WTC11 (cell line): ENCODE measurements at regions not wholly inside any gene's neighbourhood (a gene's known extent, or its start where the extent isn't known, plus 50 kb on each side); places are given as distances from the start of the nearest gene placed in this dataset.

Experiments
- CTCF ChIP-seq: fragments of 200-600 bp; IDR thresholded peaks from 2 replicates; pipeline ENCODE4 v1.8.0; 2022; ENCODE audit warnings: antibody characterized with exemption
- IRF1 ChIP-seq: sonication (generic); formaldehyde crosslinking; IDR thresholded peaks from 2 replicates; pipeline ENCODE4 v1.8.0; 2023; ENCODE audit warnings: missing genetic modification reagents
- USF1 ChIP-seq: sonication (generic); formaldehyde crosslinking; IDR thresholded peaks from 2 replicates; pipeline ENCODE4 v1.8.0; 2022; ENCODE audit warnings: mild to moderate bottlenecking, missing genetic modification reagents
- ZNF425 ChIP-seq: fragments of 250-450 bp; sonication (Bioruptor Pico); conservative IDR thresholded peaks from 2 replicates; pipeline ENCODE4 v1.9.0; 2021; ENCODE audit warnings: mild to moderate bottlenecking
- TF ChIP-seq, protein P1 (sequence below): sonication (generic); formaldehyde crosslinking; IDR thresholded peaks from 2 replicates; pipeline ENCODE4 v1.8.0; 2022; ENCODE audit warnings: missing genetic modification reagents

GRCh38 chr7:52486267-52486666 lies 549.2 kb upstream of the POM121L12 start:
- TF ChIP-seq ZNF425 (CRISPR knock-in tag) (no peak), CTCF (no peak), USF1 (no peak), IRF1 (CRISPR knock-in tag) (no peak)
- TF ChIP-seq, protein P1, sequence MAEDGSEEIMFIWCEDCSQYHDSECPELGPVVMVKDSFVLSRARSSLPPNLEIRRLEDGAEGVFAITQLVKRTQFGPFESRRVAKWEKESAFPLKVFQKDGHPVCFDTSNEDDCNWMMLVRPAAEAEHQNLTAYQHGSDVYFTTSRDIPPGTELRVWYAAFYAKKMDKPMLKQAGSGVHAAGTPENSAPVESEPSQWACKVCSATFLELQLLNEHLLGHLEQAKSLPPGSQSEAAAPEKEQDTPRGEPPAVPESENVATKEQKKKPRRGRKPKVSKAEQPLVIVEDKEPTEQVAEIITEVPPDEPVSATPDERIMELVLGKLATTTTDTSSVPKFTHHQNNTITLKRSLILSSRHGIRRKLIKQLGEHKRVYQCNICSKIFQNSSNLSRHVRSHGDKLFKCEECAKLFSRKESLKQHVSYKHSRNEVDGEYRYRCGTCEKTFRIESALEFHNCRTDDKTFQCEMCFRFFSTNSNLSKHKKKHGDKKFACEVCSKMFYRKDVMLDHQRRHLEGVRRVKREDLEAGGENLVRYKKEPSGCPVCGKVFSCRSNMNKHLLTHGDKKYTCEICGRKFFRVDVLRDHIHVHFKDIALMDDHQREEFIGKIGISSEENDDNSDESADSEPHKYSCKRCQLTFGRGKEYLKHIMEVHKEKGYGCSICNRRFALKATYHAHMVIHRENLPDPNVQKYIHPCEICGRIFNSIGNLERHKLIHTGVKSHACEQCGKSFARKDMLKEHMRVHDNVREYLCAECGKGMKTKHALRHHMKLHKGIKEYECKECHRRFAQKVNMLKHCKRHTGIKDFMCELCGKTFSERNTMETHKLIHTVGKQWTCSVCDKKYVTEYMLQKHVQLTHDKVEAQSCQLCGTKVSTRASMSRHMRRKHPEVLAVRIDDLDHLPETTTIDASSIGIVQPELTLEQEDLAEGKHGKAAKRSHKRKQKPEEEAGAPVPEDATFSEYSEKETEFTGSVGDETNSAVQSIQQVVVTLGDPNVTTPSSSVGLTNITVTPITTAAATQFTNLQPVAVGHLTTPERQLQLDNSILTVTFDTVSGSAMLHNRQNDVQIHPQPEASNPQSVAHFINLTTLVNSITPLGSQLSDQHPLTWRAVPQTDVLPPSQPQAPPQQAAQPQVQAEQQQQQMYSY (CRISPR knock-in tag): no peak
